Activated CD8-positive, alpha-beta memory T cell treated with anti-CD3 and anti-CD28 coated beads, Interleukin-2, amount 50 U/mL, for 24 hours (primary cell): ENCODE measurements at regions not wholly inside any gene's neighbourhood (a gene's known extent, or its start where the extent isn't known, plus 50 kb on each side); places are given as distances from the start of the nearest gene placed in this dataset.

Experiments
- DNase-seq: peaks from one replicate; pipeline ENCODE4 v3.0.0-alpha.2; 2020; ENCODE audit errors: extremely low read depth

DNA sequence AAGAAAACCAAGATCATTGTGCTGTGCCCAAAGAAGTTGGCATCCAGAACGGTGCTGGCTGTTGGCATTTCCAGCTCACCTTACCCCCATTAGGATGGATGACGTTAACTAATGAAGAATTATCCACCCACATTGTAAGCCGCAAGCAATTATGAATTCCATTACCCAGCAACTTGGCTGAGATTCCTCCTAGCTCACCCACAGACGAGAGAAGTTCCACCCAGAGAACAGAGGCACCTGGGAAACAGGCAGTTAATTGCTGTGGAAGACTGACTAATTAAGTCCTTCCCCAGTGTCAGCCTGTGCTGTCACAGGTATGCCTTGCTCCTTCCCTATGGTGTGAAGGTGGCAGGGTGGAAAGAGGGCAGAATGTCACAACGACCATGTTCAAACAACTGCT is 456.2 kb upstream of the CDH5 start:
- no peak for DNase-seq

DNA sequence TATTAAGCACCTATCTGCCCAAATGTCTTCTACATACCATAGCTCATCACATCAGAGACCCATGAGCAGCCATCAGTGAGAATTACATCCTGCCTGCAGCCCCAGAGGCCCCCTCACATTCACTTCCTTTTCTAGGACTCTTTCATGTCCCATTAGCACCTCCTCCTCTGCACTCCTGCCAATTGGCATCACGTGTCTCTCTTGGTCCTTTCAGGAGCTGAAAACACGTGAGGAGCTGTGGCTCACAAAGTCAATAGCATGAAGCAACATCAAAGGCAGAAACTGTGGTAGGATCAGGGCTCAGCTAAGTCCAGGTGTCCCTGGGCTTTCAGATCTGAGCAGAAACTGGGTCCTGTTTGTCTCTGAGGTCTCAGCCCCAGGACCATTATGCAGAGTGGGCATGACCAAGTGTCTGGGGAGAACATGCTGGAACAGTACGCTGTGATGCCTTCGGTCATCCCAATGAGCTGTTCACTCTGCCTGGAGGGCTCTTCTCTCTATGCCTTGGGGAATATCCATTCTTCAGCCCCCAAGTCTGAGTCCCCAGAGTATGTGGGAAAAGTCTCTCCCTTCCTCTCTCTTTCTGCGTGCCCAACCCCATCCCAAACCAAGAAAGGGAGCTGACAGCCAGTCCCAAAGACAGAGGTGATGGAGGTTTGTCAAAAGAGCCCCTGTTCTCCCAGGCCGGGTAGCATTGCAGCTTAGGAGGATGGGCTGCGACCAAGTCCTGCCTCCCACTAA is 457.0 kb upstream of the CDH5 start:
- no peak for DNase-seq

DNA sequence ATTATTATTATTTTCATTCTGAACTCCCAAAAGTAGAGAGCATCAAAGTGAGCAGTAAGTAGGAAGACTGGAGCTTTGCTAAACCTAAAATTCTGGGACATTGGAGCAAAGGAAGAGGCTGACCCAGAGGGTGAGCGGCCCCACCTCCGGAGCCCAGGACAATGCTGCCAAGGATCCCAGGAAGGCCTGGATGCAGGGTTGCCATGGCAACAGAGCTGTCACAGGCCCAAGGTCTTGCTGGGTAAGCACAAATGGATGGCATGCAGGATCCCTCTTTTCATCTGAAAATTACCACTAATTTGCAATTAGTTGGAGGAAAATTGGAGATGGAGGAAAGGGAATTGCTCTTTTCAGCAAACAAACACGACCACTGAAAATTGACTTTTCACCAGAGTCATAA is 457.9 kb upstream of the CDH5 start:
- no peak for DNase-seq

DNA sequence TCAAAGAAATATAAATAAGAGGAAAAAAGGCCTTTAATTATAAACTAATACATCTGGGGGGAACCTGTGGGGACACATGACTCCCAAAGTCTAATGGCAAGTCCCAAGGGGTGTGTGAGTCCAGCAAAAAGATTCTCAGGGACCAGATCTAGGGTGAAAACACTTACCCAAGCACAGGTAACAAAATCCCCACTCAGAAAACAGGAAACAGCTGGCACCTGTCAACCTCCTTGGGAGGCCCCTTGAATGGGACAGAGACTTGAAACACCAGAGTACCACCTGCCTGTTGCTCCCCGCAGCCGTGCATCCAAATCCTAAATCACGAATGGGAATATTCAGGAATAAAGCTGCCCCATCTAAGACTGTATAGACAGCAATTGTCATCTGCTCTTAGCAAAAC is 461.2 kb upstream of the CDH5 start:
- DNase-seq, result no peak

DNA sequence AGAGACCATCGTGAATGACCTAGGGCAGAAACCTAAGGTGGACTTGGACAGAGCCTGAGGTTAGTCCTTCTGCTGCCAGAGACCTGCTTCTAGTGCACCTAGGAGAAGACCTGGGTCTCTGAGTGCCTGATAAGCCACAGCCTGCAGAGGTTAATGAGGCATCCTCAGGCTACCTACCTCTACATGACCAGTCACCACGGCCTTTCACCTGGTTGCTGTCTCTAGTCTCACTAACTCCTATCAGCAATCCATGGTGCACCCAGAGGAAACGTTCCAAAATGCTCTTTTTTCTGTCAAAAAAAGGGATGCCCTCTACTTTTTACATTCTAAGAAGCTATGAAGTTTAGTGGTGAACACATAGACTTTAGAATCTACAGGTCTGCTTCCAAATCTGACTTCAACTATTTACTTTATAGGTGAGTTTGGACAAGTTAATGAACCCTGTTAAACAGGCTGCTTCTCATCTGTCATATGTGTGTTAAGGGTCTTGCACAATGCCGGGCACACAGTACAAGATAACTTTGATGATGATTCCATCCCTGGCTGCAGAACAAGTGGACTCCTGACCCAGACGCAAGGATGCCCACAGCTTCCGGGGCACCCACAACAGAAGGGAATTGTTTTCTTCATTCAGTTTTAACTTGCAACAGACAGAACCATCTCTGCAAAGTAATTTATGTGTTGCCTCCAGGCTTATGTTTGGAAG is 469.9 kb upstream of the CDH5 start:
- DNase-seq, result no peak

DNA sequence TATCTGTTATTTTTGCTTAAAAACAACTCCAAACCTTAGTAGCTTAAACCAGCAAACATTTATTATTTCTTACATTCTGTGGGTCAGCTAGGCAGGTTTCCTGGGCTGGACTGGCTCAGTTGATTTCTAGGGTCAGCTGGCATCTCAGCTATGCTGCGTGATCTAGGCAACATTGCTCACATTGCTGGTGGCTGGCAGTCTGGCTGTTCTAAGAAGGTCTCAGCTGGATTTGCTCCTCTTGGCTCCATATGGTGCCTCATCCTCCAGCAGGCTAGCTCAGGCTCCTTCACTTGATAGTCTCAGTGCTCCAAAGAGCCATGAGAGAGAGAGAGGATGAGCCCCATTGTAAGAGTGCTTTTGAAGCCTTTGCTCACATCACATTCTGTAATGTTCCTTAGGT is 470.6 kb upstream of the CDH5 start:
- no peak for DNase-seq

DNA sequence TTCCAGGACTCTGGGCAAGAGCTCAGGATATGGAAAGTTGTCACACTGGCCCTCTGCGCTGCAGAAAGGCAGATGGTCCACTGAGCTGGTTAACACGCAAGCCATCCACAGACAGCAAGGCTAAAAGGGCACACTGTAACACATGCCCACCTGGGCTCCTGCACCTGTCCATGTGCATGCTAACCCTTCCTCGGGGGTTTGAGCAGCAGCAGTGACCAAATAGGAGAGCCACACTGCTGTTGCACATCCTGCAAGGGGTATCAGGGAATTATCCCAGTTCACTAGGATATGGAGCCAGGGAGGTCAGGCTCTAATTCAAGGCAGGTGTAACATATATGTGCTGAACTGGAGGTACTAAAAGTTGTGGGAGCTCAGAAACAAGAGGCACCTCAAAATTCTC is 471.0 kb upstream of the CDH5 start:
- DNase-seq, result no peak

DNA sequence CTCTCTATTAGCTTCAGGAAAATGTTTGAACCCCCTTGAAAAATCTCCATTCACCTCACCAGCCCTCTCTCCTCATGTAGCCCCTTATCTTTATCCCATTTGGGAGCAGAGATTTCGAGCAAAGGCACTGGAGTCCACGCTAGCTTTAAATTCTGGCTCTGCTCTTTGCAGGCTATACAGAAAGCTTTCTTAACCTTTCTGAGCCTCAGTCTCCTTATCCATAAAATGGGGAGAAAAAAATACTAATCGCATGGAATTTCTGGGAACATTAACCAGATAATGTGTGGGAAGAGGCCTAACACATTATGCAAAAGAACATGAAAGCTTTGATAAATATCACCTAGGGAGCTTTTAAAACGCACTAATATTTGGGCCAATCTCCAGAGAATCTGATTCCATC is 476.3 kb upstream of the CDH5 start:
- DNase-seq, result no peak

DNA sequence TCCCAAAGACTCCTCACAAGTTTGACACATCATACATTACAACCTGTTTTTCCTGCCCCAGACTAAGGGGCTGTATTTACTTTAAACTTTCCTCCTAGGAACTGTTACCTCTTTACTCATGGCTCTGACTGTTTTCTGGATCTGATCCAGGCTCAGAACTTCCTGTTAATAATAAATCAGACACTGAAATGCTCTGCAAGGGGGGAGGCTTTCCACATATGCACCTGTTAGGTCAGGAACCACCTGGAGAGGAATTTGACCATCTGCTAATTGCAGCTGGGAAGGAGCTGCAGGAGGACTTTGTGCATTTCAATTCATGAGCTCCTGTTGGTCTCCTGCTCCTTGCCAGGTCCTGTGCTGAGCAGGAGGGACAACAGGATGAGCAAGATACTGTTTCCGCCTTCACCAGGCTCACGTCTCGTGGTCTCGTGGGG is 476.9 kb upstream of the CDH5 start:
- no peak for DNase-seq

DNA sequence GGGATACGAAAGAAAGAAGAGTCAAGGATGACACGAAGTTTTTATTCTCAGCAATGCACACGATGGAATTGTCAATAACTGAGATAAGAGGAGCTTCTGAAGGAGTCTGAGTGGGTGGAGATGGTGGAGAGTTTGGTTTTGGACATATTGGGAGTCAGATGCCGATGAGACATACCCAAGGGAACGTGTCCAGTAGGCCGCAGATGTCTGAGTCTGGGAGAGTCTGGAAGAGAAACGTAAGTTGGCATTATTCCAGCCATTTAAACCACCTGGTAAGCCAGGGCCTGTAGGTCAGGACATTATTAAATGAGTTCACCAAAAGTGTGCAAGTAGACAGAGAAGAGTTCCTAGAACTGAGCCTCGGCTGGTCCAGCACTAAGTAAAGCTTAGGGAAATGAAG is 478.3 kb upstream of the CDH5 start:
- no peak for DNase-seq

DNA sequence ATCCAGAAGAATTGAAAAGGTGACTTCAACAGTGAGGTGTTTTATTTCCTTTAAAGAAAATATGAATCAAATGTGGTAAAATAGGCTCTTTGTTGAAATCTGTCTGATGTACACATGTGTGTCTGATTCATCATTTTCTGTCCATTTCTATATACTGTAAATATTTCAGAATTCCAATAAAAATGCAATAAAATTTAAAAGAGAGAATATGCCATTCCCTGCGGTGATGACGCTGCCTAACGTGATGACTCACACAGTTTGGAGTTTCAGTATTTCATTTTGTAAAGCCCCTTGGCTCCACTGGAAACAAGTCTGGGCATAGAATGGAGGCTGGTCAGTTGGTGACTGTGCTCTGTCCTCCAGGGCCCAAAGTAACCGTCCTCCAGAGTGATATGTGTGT is 482.5 kb upstream of the CDH5 start:
- no peak for DNase-seq

DNA sequence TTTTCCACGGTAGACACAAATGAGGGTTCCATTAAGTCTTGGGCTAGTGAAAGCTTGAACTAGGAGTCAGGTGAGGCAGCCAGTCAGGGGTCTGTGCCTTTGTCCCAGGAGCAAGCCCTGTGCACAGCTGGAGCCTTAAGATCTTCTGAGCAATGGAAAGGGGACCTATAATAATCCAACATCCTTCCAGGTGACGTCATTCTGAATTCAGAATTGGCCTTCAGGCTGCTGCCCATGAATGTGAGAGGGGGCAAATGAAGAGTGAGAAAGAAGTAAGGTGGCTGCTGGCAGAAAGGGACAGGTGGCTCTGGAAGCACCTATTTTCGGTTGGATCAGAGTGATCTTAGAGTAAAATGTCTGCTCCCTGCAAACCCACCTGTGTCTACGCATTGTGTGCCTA is 488.1 kb upstream of the CDH5 start:
- DNase-seq, result no peak

DNA sequence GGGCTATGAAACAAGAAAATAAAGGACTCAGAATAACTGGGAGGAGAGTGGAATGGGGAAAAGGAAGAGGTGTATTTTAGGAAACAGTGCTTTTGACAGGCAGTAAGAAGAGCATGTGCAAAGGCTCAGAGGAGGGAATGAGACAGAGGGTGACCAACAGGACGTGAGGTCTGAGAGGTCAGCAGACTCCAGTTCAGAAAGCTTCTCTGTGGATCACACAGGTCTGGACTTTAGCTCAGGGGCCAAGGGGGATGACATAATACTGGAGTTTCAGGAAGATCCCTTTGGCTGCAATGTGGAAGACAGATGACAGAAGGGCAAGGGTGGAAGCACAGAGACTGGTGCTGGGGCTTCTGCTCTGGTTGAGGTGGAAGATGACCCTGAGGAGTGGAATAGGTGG is 489.9 kb upstream of the CDH5 start:
- DNase-seq, result no peak

DNA sequence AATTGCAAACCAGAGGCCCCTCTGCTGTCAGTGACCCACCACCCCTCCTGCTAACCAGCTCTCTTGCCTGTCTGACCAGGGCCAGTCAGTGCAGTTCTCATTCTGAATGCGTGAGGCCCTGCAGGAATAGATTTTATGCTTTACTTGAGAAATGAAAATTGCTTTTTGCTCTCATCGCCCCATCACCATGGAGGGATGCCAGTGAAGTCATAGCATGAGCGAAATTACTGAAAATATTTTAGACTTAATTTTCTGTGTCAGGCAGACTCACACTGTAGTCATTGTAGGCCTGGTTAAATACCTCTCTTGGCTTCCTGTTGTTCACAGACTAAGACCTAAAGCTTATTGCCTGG is 490.5 kb upstream of the CDH5 start:
- DNase-seq, result no peak

DNA sequence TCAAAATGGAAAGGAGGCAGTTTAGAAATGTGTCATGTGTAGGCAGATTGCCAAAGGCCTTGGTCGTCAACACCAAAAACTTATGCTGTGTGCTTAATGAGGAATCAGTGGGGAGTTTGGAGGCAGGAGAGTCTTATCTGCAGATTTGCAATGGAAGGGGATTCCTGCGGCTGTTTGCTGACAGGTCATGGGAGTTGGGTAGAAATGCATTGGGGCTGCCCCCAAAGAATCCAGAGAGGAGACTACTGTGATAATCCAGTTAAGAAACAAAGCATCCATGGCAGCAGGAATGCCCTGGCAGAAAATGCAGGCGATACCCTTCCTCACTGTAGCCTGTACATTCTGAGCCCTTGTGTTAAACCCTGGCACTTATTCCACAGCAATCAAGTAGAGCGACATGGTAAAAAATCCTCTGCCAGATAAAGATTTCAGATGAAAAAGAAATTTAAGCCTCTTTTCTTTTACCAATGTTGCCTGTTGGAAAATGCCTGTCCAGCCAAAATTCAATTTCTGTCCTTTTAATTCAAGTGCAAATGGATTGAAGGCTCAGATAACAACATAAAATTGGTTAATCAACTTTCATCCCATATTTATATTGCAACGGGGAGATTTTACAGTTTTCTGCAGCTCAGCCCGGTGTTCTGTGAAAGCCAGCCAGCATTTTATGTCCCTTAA is 491.0 kb upstream of the CDH5 start:
- no peak for DNase-seq

DNA sequence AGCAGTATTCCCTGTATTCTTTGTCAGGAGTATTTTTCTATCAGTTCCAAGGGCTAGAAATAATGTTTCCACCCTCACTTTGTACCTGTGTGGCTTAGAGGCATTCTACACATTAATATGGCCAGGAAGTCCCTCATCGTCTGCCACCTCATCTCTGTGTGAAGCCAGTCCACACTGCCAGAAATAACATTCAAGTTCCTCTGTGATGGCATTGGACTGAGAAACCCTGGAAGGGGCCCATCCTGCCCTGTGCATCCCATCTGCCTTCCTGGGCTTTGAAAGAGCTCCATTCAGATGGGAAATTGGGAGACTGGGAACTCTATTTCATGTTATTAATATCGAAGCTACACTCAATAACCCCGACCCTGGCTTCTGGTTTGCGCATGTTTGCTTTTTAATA is 497.2 kb upstream of the CDH5 start:
- DNase-seq, result no peak

DNA sequence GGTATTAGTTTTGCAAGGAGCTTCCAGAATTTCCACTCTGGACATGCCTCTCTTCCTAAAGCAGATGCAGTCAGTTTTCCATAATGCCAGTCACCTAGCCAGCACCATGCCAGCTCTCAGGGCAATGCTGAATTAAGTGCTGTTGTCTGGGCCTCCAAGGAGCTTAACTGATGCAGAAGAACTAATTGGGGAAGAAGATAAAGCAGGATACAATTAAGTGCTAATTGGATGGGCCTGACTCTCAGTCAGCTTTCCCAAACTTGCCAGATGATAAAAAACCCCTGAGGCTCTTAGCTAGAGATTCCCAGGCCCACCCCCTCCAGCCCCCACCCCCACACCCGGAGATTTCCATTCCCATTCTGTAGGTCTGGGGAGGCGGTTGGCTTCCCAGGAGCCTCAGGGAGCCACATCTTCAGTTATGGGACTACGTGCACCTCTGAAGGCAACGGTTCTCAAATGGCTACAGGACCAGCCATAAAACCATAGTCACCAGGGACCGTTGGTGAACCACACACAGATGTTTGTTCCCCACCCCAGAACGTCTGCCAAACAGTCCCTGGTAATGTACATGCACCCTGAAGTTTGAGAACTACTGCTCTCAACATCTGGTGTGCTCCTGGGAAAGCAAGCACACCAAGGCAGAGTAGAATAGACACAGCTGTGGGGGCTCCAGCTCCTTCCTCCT is 499.1 kb upstream of the CDH5 start:
- no peak for DNase-seq

DNA sequence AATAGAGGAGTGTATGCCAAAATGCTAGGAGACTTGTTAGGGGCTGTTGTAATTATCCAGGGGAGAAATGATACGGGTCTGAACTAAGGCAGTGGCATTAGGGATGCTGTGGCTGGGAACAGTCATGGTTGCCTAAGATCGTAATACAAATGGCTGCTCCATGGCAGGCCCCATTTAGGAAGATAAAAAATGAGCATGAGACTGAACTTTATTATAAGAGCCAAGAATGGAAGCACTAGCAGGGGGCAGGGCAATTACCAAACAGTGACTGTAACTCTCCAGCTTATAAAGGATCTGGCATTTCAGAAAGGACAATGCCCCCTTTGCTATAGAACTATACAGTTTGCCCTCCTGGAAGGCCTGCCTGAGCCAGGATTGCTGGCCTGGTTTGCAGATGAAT is 503.3 kb upstream of the CDH5 start:
- no peak for DNase-seq

DNA sequence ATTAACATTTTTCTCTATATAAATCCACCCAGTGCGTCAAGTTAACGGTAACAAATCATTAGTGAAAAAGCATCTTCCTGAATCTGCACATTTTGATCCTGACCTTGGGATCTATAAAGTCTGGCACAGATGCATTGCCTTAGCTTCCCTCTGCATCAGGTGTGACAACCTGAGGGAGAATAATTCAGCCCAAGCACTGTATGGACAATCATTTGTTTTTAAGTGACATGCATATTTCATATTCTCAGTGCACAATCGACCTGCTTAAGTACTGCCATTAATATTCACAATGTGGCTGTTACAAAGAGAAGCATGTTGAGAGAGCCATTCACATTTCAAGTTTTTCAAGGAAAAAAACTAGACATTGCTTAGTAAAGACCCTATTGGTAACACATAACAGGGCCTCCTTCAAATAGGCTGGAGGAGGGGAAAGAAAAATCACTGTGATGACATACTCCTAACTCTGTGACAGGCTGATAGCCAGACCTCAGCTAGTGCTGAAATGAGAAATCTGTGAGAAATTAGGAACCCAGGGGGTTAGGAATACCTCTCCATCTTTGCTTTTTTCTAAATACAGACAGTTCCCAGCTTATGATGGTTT is 505.3 kb upstream of the CDH5 start:
- DNase-seq, result no peak

DNA sequence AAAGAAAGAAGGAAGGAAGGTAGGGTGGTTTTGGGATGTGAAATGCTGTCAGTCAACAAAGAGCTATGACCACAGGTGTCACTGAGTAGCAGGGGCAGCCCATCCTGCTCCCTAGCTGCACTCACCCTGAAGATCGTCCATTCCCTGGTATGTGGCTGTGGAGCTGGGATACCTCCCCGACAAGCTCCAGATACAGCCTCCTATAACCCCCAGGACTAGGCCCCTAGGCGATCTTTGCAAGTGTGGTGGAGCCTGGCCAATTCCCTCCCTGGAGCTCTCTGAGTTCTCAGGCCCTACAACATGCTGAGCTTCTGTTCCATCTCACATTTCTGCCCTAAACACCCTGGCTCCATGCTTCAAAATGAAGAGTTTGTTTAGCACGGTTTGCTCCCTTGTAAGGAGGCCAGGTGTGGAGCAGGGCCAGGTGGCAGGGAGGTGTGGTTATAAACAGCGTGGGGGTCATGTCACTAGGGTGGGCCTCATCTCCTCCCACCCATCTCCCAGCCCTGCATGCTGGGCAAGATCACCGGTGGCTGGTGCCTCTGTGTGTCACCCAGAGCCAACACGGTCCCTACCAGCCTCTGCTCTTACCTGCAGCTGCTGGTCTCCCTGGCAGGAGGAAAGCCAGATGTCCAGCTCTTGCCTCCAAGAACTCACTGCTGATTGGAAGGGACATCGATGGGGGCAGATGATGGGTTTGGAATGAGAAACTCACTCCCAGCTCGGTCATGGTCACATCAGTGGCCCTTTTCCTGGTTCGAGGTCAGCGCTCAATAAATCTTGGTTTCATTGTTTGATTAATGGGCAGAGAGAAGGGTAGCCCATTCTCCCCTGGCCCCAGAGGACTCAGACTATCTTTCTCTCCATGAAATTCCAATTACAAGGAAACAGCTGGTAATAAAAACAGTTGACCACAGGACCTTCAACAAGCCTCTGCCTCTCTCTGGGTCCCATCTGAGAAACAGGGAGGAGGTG is 511.0 kb upstream of the CDH5 start:
- no peak for DNase-seq

DNA sequence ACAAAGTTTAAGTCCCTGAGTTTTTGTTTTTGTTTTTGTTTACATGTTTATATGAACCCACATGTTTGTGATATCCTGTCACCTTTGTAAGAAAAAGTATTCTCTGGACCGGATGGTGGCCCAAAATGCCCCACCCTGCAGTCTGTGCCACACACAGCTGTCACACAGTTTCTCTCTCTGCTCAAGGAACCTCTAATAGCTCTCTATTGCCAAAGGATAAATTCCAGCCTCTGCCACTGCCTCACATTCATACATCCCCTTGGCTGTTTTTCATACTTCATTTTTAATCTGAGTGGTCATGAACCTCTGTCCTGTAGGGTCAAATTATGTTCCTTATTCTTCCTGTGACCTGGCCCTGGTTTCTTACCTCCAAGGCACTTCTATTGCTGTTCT is 520.3 kb upstream of the CDH5 start:
- no peak for DNase-seq
